ENCODE measurements at regions not wholly inside any gene's neighbourhood (a gene's known extent, or its start where the extent isn't known, plus 50 kb on each side); places are given as distances from the start of the nearest gene placed in this dataset.

- no peak for TF ChIP-seq POLR2AphosphoS5 (IDR thresholded peaks at IDR 0.05; ENCODE audit: insufficient read depth, low read depth, low read length)
- TF ChIP-seq MYC (IDR thresholded peaks at IDR 0.05; ENCODE audit: low read depth, low read length): no peak
- no peak for TF ChIP-seq POLR2A (IDR thresholded peaks at IDR 0.05; ENCODE audit: low read depth, low read length)
- TF ChIP-seq FOS (IDR thresholded peaks at IDR 0.05; ENCODE audit: borderline replicate concordance, insufficient read depth, low read length): no peak
- TF ChIP-seq MAX (IDR thresholded peaks at IDR 0.05; ENCODE audit: insufficient read depth, insufficient read length): no peak
- no peak for TF ChIP-seq JUN (IDR thresholded peaks at IDR 0.05; ENCODE audit: borderline replicate concordance, insufficient read depth, insufficient read length, low read depth)
- no TSS peak for BruUV-seq (replicated peaks)
- H2AFZ ChIP-seq (ENCODE audit: low read depth, low read length): no peak overlapping the region
- H3K4me2 ChIP-seq (ENCODE audit: insufficient read depth, low read length): no peak overlapping the region
- no peak for DNase-seq (ENCODE audit: low read depth, low spot score)
- H3K36me3 ChIP-seq (ENCODE audit: control insufficient read depth in 2 of 2, extremely low read depth in 1 of 2, insufficient read depth in 2 of 2, low read length in 2 of 2): no peaks in the 10 kb centered on the region
- CTCF ChIA-PET: no interaction called here
- intact Hi-C loops (cut with micrococcal nuclease) (no loop called here), dilution Hi-C loops (cut with MboI; ENCODE audit: extremely low pct_ligation_motif_present, low sequenced_read_pairs) (no loop called here)
- no peaks in the 10 kb centered on the region for H3K79me2 ChIP-seq (ENCODE audit: control insufficient read depth, insufficient read depth, low read length)
- no peak for FAIRE-seq
- H3K9me1 ChIP-seq (replicated peaks; ENCODE audit: control insufficient read depth, extremely low read depth, insufficient read depth, low read length): no peaks in the 10 kb centered on the region
- no peak overlapping the region for H3K4me3 ChIP-seq (replicated peaks in 1 of 3; ENCODE audit: insufficient read depth in 1 of 3, low read depth in 1 of 3, low read length in 3 of 3)
- POLR2A ChIA-PET: no interaction called here
- H3K4me1 ChIP-seq (ENCODE audit: control insufficient read depth, extremely low read depth, insufficient read depth, low read length): no peaks in the 10 kb centered on the region
- no peaks in the 10 kb centered on the region for H4K20me1 ChIP-seq (replicated peaks; ENCODE audit: control insufficient read depth, extremely low read depth, insufficient read depth, low read length)
- no peaks in the 10 kb centered on the region for H3K27me3 ChIP-seq (ENCODE audit: control insufficient read depth in 2 of 2, insufficient read depth in 2 of 2, low read length in 2 of 2)
- no peak overlapping the region for H3K27ac ChIP-seq (ENCODE audit: insufficient read depth, low read depth, low read length)
- no peaks in the 10 kb centered on the region for H3K9me3 ChIP-seq (replicated peaks; ENCODE audit: control insufficient read depth, insufficient read depth, low read length)
- H3K9ac ChIP-seq (replicated peaks; ENCODE audit: extremely low read depth, insufficient read depth, low read length): no peak overlapping the region
Measured at GRCh38 chr9:20117986-20118385, 329.1 kb upstream of the SLC24A2 start.

- Histone ChIP-seq H3K27ac (ENCODE audit: insufficient read depth, low read depth, low read length) (no peak overlapping the region), H3K79me2 (ENCODE audit: control insufficient read depth, insufficient read depth, low read length) (no peaks in the 10 kb centered on the region), H3K4me2 (ENCODE audit: insufficient read depth, low read length) (no peak overlapping the region), H3K9me1 (replicated peaks; ENCODE audit: control insufficient read depth, extremely low read depth, insufficient read depth, low read length) (no peaks in the 10 kb centered on the region), H3K4me3 (replicated peaks in 1 of 3; ENCODE audit: insufficient read depth in 1 of 3, low read depth in 1 of 3, low read length in 3 of 3) (no peak overlapping the region), H4K20me1 (replicated peaks; ENCODE audit: control insufficient read depth, extremely low read depth, insufficient read depth, low read length) (no peaks in the 10 kb centered on the region), H3K27me3 (ENCODE audit: control insufficient read depth in 2 of 2, insufficient read depth in 2 of 2, low read length in 2 of 2) (no peaks in the 10 kb centered on the region), H3K9me3 (replicated peaks; ENCODE audit: control insufficient read depth, insufficient read depth, low read length) (no peaks in the 10 kb centered on the region), H2AFZ (ENCODE audit: low read depth, low read length) (no peak overlapping the region), H3K4me1 (ENCODE audit: control insufficient read depth, extremely low read depth, insufficient read depth, low read length) (no peaks in the 10 kb centered on the region), H3K36me3 (ENCODE audit: control insufficient read depth in 2 of 2, extremely low read depth in 1 of 2, insufficient read depth in 2 of 2, low read length in 2 of 2) (no peaks in the 10 kb centered on the region), H3K9ac (replicated peaks; ENCODE audit: extremely low read depth, insufficient read depth, low read length) (no peak overlapping the region)
- FAIRE-seq (no peak), DNase-seq (ENCODE audit: low read depth, low spot score) (no peak)
- CTCF ChIA-PET: no interaction called here
- intact Hi-C loops (cut with micrococcal nuclease): no loop called here
- BruUV-seq (replicated peaks): no TSS peak
- POLR2A ChIA-PET: no interaction called here
- TF ChIP-seq POLR2AphosphoS5 (IDR thresholded peaks at IDR 0.05; ENCODE audit: insufficient read depth, low read depth, low read length) (no peak), EZH2 (IDR thresholded peaks at IDR 0.05; ENCODE audit: borderline replicate concordance, low read depth, low read length, severe bottlenecking) (no peak), FOS (IDR thresholded peaks at IDR 0.05; ENCODE audit: borderline replicate concordance, insufficient read depth, low read length) (no peak), MAX (IDR thresholded peaks at IDR 0.05; ENCODE audit: insufficient read depth, insufficient read length) (no peak), GATA2 (IDR thresholded peaks at IDR 0.05; ENCODE audit: insufficient read depth, insufficient read length, low read depth, low read length) (no peak), MYC (IDR thresholded peaks at IDR 0.05; ENCODE audit: low read depth, low read length) (no peak), CTCF (IDR thresholded peaks at IDR 0.05; ENCODE audit: extremely low read depth in 1 of 2, insufficient read depth in 1 of 2, low read depth in 1 of 2, low read length in 2 of 2) (no peak), JUN (IDR thresholded peaks at IDR 0.05; ENCODE audit: borderline replicate concordance, insufficient read depth, insufficient read length, low read depth) (no peak), POLR2A (IDR thresholded peaks at IDR 0.05; ENCODE audit: low read depth, low read length) (no peak)
- dilution Hi-C loops (cut with MboI; ENCODE audit: extremely low pct_ligation_motif_present, low sequenced_read_pairs): no loop called here
Measured at GRCh38 chr9:20117482-20117881, 328.6 kb upstream of the SLC24A2 start.

Data from endothelial cell of umbilical vein (primary cell).